ENCODE measurements at regions not wholly inside any gene's neighbourhood (a gene's known extent, or its start where the extent isn't known, plus 50 kb on each side); places are given as distances from the start of the nearest gene placed in this dataset.

DNA sequence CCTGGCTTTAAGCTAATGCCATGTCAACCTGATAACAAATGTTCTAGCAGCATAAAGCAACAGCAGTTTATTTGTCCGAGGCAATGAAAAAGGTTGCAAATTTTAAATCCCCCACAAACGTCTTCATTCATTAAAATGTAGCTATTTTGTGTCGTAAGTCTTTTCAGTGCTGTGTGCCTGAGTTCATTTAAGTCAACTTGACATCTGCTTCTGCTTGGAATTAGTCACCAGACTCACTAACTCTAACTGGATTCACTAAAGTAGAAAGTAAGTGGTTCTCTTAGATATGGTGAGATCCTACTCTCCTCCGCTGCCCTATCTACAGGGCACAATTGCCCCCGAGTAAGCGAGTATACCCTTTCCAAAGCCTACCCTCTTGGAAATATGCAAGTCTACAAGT, 118.4 kb upstream of the CHRM3 start:
- H3K9ac ChIP-seq (ENCODE audit: low read depth in 1 of 2, low read length in 2 of 2), result no peak overlapping the region
- 78% methylated on average over 6 of the region's 6 CpGs for WGBS
- TF ChIP-seq, protein P1, sequence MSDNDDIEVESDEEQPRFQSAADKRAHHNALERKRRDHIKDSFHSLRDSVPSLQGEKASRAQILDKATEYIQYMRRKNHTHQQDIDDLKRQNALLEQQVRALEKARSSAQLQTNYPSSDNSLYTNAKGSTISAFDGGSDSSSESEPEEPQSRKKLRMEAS (IDR thresholded peaks at IDR 0.05), result no peak
- TF ChIP-seq, protein P2, sequence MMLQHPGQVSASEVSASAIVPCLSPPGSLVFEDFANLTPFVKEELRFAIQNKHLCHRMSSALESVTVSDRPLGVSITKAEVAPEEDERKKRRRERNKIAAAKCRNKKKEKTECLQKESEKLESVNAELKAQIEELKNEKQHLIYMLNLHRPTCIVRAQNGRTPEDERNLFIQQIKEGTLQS (IDR thresholded peaks at IDR 0.05), result no peak
- TF ChIP-seq JUND (IDR thresholded peaks at IDR 0.05), result no peak
- TF ChIP-seq FOXA2 (IDR thresholded peaks at IDR 0.05), result no peak
- TF ChIP-seq HNF4A (conservative IDR thresholded peaks at IDR 0.05), result no peak
- TF ChIP-seq RXRA (IDR thresholded peaks at IDR 0.05), result no peak
- no peak for TF ChIP-seq FOXA1 (IDR thresholded peaks at IDR 0.05)
- no peak for TF ChIP-seq YY1 (IDR thresholded peaks at IDR 0.05)
- TF ChIP-seq SP1 (IDR thresholded peaks at IDR 0.05), result no peak
- TF ChIP-seq, protein P3, sequence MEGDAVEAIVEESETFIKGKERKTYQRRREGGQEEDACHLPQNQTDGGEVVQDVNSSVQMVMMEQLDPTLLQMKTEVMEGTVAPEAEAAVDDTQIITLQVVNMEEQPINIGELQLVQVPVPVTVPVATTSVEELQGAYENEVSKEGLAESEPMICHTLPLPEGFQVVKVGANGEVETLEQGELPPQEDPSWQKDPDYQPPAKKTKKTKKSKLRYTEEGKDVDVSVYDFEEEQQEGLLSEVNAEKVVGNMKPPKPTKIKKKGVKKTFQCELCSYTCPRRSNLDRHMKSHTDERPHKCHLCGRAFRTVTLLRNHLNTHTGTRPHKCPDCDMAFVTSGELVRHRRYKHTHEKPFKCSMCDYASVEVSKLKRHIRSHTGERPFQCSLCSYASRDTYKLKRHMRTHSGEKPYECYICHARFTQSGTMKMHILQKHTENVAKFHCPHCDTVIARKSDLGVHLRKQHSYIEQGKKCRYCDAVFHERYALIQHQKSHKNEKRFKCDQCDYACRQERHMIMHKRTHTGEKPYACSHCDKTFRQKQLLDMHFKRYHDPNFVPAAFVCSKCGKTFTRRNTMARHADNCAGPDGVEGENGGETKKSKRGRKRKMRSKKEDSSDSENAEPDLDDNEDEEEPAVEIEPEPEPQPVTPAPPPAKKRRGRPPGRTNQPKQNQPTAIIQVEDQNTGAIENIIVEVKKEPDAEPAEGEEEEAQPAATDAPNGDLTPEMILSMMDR (IDR thresholded peaks at IDR 0.05; ENCODE audit: low read depth, low read length, missing input control), result no peak
- no peak for TF ChIP-seq TAF1 (conservative IDR thresholded peaks at IDR 0.05)
- no peak for TF ChIP-seq NR2F2 (IDR thresholded peaks at IDR 0.05)
- TF ChIP-seq GABPA (IDR thresholded peaks at IDR 0.05 in 1 of 2, conservative IDR thresholded peaks at IDR 0.05 in 1 of 2), result no peak
- no peak for TF ChIP-seq EGR1 (IDR thresholded peaks at IDR 0.05; ENCODE audit: low read depth in 2 of 2)
- TF ChIP-seq, protein P4, sequence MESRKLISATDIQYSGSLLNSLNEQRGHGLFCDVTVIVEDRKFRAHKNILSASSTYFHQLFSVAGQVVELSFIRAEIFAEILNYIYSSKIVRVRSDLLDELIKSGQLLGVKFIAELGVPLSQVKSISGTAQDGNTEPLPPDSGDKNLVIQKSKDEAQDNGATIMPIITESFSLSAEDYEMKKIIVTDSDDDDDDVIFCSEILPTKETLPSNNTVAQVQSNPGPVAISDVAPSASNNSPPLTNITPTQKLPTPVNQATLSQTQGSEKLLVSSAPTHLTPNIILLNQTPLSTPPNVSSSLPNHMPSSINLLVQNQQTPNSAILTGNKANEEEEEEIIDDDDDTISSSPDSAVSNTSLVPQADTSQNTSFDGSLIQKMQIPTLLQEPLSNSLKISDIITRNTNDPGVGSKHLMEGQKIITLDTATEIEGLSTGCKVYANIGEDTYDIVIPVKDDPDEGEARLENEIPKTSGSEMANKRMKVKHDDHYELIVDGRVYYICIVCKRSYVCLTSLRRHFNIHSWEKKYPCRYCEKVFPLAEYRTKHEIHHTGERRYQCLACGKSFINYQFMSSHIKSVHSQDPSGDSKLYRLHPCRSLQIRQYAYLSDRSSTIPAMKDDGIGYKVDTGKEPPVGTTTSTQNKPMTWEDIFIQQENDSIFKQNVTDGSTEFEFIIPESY (IDR thresholded peaks at IDR 0.05), result no peak
- TF ChIP-seq RAD21 (IDR thresholded peaks at IDR 0.05), result no peak
- TF ChIP-seq, protein P5, sequence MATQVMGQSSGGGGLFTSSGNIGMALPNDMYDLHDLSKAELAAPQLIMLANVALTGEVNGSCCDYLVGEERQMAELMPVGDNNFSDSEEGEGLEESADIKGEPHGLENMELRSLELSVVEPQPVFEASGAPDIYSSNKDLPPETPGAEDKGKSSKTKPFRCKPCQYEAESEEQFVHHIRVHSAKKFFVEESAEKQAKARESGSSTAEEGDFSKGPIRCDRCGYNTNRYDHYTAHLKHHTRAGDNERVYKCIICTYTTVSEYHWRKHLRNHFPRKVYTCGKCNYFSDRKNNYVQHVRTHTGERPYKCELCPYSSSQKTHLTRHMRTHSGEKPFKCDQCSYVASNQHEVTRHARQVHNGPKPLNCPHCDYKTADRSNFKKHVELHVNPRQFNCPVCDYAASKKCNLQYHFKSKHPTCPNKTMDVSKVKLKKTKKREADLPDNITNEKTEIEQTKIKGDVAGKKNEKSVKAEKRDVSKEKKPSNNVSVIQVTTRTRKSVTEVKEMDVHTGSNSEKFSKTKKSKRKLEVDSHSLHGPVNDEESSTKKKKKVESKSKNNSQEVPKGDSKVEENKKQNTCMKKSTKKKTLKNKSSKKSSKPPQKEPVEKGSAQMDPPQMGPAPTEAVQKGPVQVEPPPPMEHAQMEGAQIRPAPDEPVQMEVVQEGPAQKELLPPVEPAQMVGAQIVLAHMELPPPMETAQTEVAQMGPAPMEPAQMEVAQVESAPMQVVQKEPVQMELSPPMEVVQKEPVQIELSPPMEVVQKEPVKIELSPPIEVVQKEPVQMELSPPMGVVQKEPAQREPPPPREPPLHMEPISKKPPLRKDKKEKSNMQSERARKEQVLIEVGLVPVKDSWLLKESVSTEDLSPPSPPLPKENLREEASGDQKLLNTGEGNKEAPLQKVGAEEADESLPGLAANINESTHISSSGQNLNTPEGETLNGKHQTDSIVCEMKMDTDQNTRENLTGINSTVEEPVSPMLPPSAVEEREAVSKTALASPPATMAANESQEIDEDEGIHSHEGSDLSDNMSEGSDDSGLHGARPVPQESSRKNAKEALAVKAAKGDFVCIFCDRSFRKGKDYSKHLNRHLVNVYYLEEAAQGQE (IDR thresholded peaks at IDR 0.05), result no peak
- TF ChIP-seq HNF4G (IDR thresholded peaks at IDR 0.05), result no peak
- H3K4me1 ChIP-seq (ENCODE audit: control insufficient read depth in 4 of 4, insufficient read depth in 4 of 4, low read length in 3 of 4), result no peaks in the 10 kb centered on the region
- peaks cover 0 to 3% (median 0%) of the 10 kb centered on the region in 4 donors for H3K27me3 ChIP-seq (ENCODE audit: control insufficient read depth in 4 of 4, insufficient read depth in 4 of 4, low read length in 3 of 4)
- no peaks in the 10 kb centered on the region for H3K36me3 ChIP-seq (ENCODE audit: control insufficient read depth in 4 of 4, insufficient read depth in 3 of 4, low read depth in 1 of 4, low read length in 3 of 4)
- no peak overlapping the region for H3K4me3 ChIP-seq (ENCODE audit: low read depth in 1 of 3, low read length in 3 of 3)
- no peak overlapping the region for H3K27ac ChIP-seq (ENCODE audit: low read depth in 1 of 2, low read length in 2 of 2)
- DNase-seq (ENCODE audit: low spot score), result no peak
- H3K9me3 ChIP-seq (ENCODE audit: control insufficient read depth in 4 of 4, low read length in 3 of 4), result no peaks in the 10 kb centered on the region
